Activated CD8-positive, alpha-beta T cell treated with anti-CD3 and anti-CD28 coated beads for 36 hours (primary cell): ENCODE measurements at regions not wholly inside any gene's neighbourhood (a gene's known extent, or its start where the extent isn't known, plus 50 kb on each side); places are given as distances from the start of the nearest gene placed in this dataset.
"Not testable (repeated sequence)": the region's sequence is repeated elsewhere in the genome, so short reads cannot be mapped to it uniquely, and the experiment has no call there.

Source experiments
- ATAC-seq: fragments of 200-7000 bp; cut with Tn5 transposase; one replicate; pipeline ENCODE4 v1.10.0; 2021; ENCODE audit warnings: mild to moderate bottlenecking, moderate library complexity
- CTCF ChIA-PET: fragments of 350-600 bp; sonication (Branson Sonifier 250); formaldehyde crosslinking; loops from one replicate; lab custom pipeline; 2021; ENCODE audit warnings: antibody characterized with exemption; lab: Charles Lee
- POLR2A ChIA-PET: fragments of 350-600 bp; sonication (Branson Sonifier 250); formaldehyde crosslinking; loops from one replicate; lab custom pipeline; 2021; ENCODE audit warnings: antibody characterized with exemption; lab: Charles Lee
- DNase-seq: peaks from one replicate; pipeline ENCODE4 v3.0.0-alpha.2; 2020
- H3K27ac Mint-ChIP-seq: one replicate; pipeline ENCODE4 v1.8.0; 2021; ENCODE audit warnings: mild to moderate bottlenecking, mixed read lengths
- H3K27me3 Mint-ChIP-seq: one replicate; pipeline ENCODE4 v1.8.0; 2021; ENCODE audit warnings: mixed read lengths
- H3K36me3 Mint-ChIP-seq: one replicate; pipeline ENCODE4 v1.8.0; 2021; ENCODE audit warnings: low read depth, mixed read lengths
- H3K4me1 Mint-ChIP-seq: one replicate; pipeline ENCODE4 v1.8.0; 2021; ENCODE audit warnings: low read depth, mixed read lengths
- H3K4me3 Mint-ChIP-seq: one replicate; pipeline ENCODE4 v1.8.0; 2021; ENCODE audit warnings: mild to moderate bottlenecking, moderate library complexity, mixed read lengths
- H3K9me3 Mint-ChIP-seq: one replicate; pipeline ENCODE4 v1.8.0; 2021; ENCODE audit warnings: mixed read lengths
- CTCF ChIP-seq: fragments of 200-600 bp; IDR thresholded peaks from one replicate; pipeline ENCODE4 v1.8.0; 2022; ENCODE audit warnings: antibody characterized with exemption, mild to moderate bottlenecking
- intact Hi-C: fragments of 100-400 bp; cut with micrococcal nuclease; formaldehyde crosslinking; loops from one replicate; pipeline ENCODE4 v1.10.0; 2022

- Mint-ChIP-seq H3K27ac (no peak overlapping the region), H3K9me3 (peaks cover 3% of the 10 kb centered on the region), H3K4me3 (no peak overlapping the region), H3K27me3 (peaks cover 16% of the 10 kb centered on the region), H3K4me1 (no peaks in the 10 kb centered on the region), H3K36me3 (no peaks in the 10 kb centered on the region)
- POLR2A ChIA-PET, result no interaction called here
- DNase-seq (no peak), ATAC-seq (no peak)
- no peak for TF ChIP-seq CTCF
- CTCF ChIA-PET, result no interaction called here
- intact Hi-C loops, result no loop called here
Observed at GRCh38 chr1:60841116-60842046, 241.0 kb upstream of the NFIA start.

GRCh38 chr1:60840476-60840875, 241.9 kb upstream of the NFIA start:
- H3K4me3 Mint-ChIP-seq, DNase-seq, intact Hi-C loops, POLR2A ChIA-PET, H3K9me3 Mint-ChIP-seq, ATAC-seq, H3K27ac Mint-ChIP-seq, H3K36me3 Mint-ChIP-seq, H3K4me1 Mint-ChIP-seq: not testable (repeated sequence)
- peaks cover 18% of the 10 kb centered on the region for H3K27me3 Mint-ChIP-seq
- CTCF ChIA-PET, result interaction anchor here (1.7 kb wide), 1 partner anchor 8 kb away, joined by 5 read pairs; no protein-coding TSS in a partner anchor

- DNase-seq (no peak), ATAC-seq (no peak)
- POLR2A ChIA-PET, result no interaction called here
- Mint-ChIP-seq H3K4me3 (no peak overlapping the region), H3K9me3 (peaks cover 3% of the 10 kb centered on the region), H3K4me1 (peaks cover 8% of the 10 kb centered on the region), H3K36me3 (no peaks in the 10 kb centered on the region), H3K27ac (no peak overlapping the region), H3K27me3 (peaks cover 16% of the 10 kb centered on the region)
- intact Hi-C loops, result no loop called here
- TF ChIP-seq CTCF, result no peak
- CTCF ChIA-PET, result interaction anchor here (1.3 kb wide), 1 partner anchor 14 kb away, joined by 5 read pairs; no protein-coding TSS in a partner anchor
Observed at GRCh38 chr1:60835649-60836048, 246.7 kb upstream of the NFIA start.

- Mint-ChIP-seq H3K4me1 (peaks cover 8% of the 10 kb centered on the region), H3K36me3 (no peaks in the 10 kb centered on the region), H3K27ac (no peak overlapping the region), H3K27me3 (peaks cover 11% of the 10 kb centered on the region), H3K4me3 (no peak overlapping the region), H3K9me3 (no peaks in the 10 kb centered on the region)
- no peak for DNase-seq
- TF ChIP-seq CTCF, result no peak
- CTCF ChIA-PET, result no interaction called here
- POLR2A ChIA-PET, result no interaction called here
- no peak for ATAC-seq
- intact Hi-C loops, result no loop called here
Observed at GRCh38 chr1:60833173-60833572, 249.2 kb upstream of the NFIA start.

GRCh38 chr1:60832367-60832766, 250.0 kb upstream of the NFIA start:
- H3K4me3 Mint-ChIP-seq, result no peak overlapping the region
- peaks cover 8% of the 10 kb centered on the region for H3K4me1 Mint-ChIP-seq
- H3K27ac Mint-ChIP-seq, result no peak overlapping the region
- POLR2A ChIA-PET, result no interaction called here
- no peaks in the 10 kb centered on the region for H3K9me3 Mint-ChIP-seq
- ATAC-seq (no peak), DNase-seq (no peak)
- H3K27me3 Mint-ChIP-seq, result peaks cover 8% of the 10 kb centered on the region
- H3K36me3 Mint-ChIP-seq, result no peaks in the 10 kb centered on the region
- CTCF ChIA-PET, result no interaction called here
- intact Hi-C loops, result no loop called here
- no peak for TF ChIP-seq CTCF
